SK-N-SH (cell line): ENCODE measurements at regions not wholly inside any gene's neighbourhood (a gene's known extent, or its start where the extent isn't known, plus 50 kb on each side); places are given as distances from the start of the nearest gene placed in this dataset.

Source experiments
- CTCF ChIA-PET: fragments of 300-600, 350-600 bp; formaldehyde crosslinking; extraction: SDS; loops from one replicate; lab custom pipeline; 2021; lab: Yijun Ruan, JAX
- POLR2A ChIA-PET: fragments of 350-600 bp; sonication (Branson Sonifier 250); formaldehyde crosslinking; extraction: SDS; loops from one replicate; lab custom pipeline; 2020; ENCODE audit warnings: antibody characterized with exemption, inconsistent platforms; lab: Yijun Ruan, JAX
- DNase-seq: peaks from one replicate; pipeline ENCODE4 v3.0.0; 2012
- H2AFZ ChIP-seq: fragments of 200-600 bp; sonication (generic); 2 replicates; pipeline ENCODE4 v1.8.1; 2016; ENCODE audit warnings: antibody characterized with exemption, mild to moderate bottlenecking, low read depth
- H3F3A ChIP-seq: fragments of 200-600 bp; sonication (generic); replicated peaks from 2 replicates; pipeline ENCODE3; 2016; ENCODE audit warnings: antibody characterized with exemption, mild to moderate bottlenecking; ENCODE audit not compliant: insufficient read depth
- H3K27ac ChIP-seq, 2 experiments: fragments of 200-500 bp in 1 of 2; fragments of 200-600 bp in 1 of 2; sonication (Bioruptor generic) in 1 of 2; sonication (generic), shearing (Covaris generic) in 1 of 2; 2 replicates each; pipeline versions ENCODE4 v1.5.1 to v1.6.1; 2014 to 2016; ENCODE audit warnings: low read depth in 2 of 2, inconsistent platforms in 1 of 2, low read length in 1 of 2, mild to moderate bottlenecking in 1 of 2, mixed read lengths in 1 of 2
- H3K27me3 ChIP-seq: fragments of 200-600 bp; sonication (generic), shearing (Covaris generic); 2 replicates; pipeline ENCODE4 v1.6.1; 2016; ENCODE audit warnings: mixed run types; ENCODE audit not compliant: insufficient read depth
- H3K36me3 ChIP-seq, 2 experiments: fragments of 200-500 bp in 1 of 2; fragments of 200-600 bp in 1 of 2; sonication (Bioruptor generic) in 1 of 2; sonication (generic) in 1 of 2; replicated peaks in 1 of 2; 2 replicates each; pipeline versions ENCODE3 to v1.5.1; 2014 to 2016; ENCODE audit warnings: low read length in 1 of 2, mild to moderate bottlenecking in 1 of 2; ENCODE audit not compliant: insufficient read depth in 2 of 2, control insufficient read depth in 1 of 2
- H3K4me1 ChIP-seq, 2 experiments: fragments of 200-500 bp in 1 of 2; fragments of 200-600 bp in 1 of 2; sonication (Bioruptor generic) in 1 of 2; sonication (generic), shearing (Covaris generic) in 1 of 2; 2 replicates each; pipeline versions ENCODE4 v1.5.1 to v1.6.1; 2014 to 2016; ENCODE audit warnings: low read depth in 1 of 2, low read length in 1 of 2, mixed run types in 1 of 2; ENCODE audit not compliant: insufficient read depth in 2 of 2, control insufficient read depth in 1 of 2
- H3K4me2 ChIP-seq: fragments of 200-600 bp; sonication (generic), shearing (Covaris generic); 2 replicates; pipeline ENCODE4 v1.6.1; 2017; ENCODE audit warnings: mixed run types
- H3K4me3 ChIP-seq, 2 experiments: fragments of 200-500 bp in 1 of 2; fragments of 200-600 bp in 1 of 2; sonication (Bioruptor generic) in 1 of 2; sonication (generic), shearing (Covaris generic) in 1 of 2; 2 replicates each; pipeline versions ENCODE4 v1.5.1 to v1.8.1; 2014 to 2016; ENCODE audit warnings: low read depth in 2 of 2, inconsistent platforms in 1 of 2, low read length in 1 of 2, mild to moderate bottlenecking in 1 of 2, mixed read lengths in 1 of 2, moderate library complexity in 1 of 2
- H3K79me2 ChIP-seq: fragments of 200-600 bp; sonication (generic); 2 replicates; pipeline ENCODE4 v1.8.1; 2017; ENCODE audit warnings: mild to moderate bottlenecking; ENCODE audit not compliant: insufficient read depth
- H3K9ac ChIP-seq: fragments of 200-600 bp; sonication (generic); 2 replicates; pipeline ENCODE4 v1.6.1; 2017; ENCODE audit warnings: mixed run types
- H3K9me2 ChIP-seq: fragments of 200-600 bp; sonication (generic); 2 replicates; pipeline ENCODE4 v1.6.1; 2017; ENCODE audit warnings: mixed run types
- H3K9me3 ChIP-seq: fragments of 200-600 bp; sonication (generic); 2 replicates; pipeline ENCODE4 v1.6.1; 2017; ENCODE audit warnings: mixed run types, mild to moderate bottlenecking, moderate library complexity
- H4K20me1 ChIP-seq: fragments of 200-600 bp; sonication (generic); 2 replicates; pipeline ENCODE4 v1.6.1; 2017; ENCODE audit warnings: mild to moderate bottlenecking, mixed run types; ENCODE audit not compliant: insufficient read depth
- CHD2 ChIP-seq: fragments of 150-350 bp; IDR thresholded peaks from 2 replicates; pipeline ENCODE4 v1.6.1; 2018; ENCODE audit warnings: low read length; ENCODE audit not compliant: partially characterized antibody
- ELF1 ChIP-seq: IDR thresholded peaks from 2 replicates; pipeline ENCODE4 v1.4.0; 2012
- EZH2phosphoT487 ChIP-seq: fragments of 200-600 bp; sonication (generic); IDR thresholded peaks from 2 replicates; pipeline ENCODE4 v1.6.1; 2017; ENCODE audit warnings: low read depth, mixed run types, mild to moderate bottlenecking, antibody characterized with exemption, moderate library complexity, borderline replicate concordance
- FOXM1 ChIP-seq: IDR thresholded peaks from 2 replicates; pipeline ENCODE4 v1.4.0; 2012; ENCODE audit warnings: low read depth, mild to moderate bottlenecking
- GABPA ChIP-seq: IDR thresholded peaks from 2 replicates; pipeline ENCODE4 v1.4.0; 2012; ENCODE audit warnings: low read depth, mild to moderate bottlenecking
- GATA2 ChIP-seq: sonication (generic); formaldehyde crosslinking; IDR thresholded peaks from 2 replicates; pipeline ENCODE4 v1.5.0; 2020; ENCODE audit warnings: mild to moderate bottlenecking, missing genetic modification reagents
- JUND ChIP-seq: IDR thresholded peaks from 2 replicates; pipeline ENCODE4 v1.4.0; 2012
- MXI1 ChIP-seq: IDR thresholded peaks from 2 replicates; pipeline ENCODE4 v1.6.1; 2012; ENCODE audit warnings: mild to moderate bottlenecking, low read depth, low read length, improper control_type of control experiment
- NFIC ChIP-seq: IDR thresholded peaks from 2 replicates; pipeline ENCODE4 v1.4.0; 2012; ENCODE audit warnings: borderline replicate concordance
- NRF1 ChIP-seq: IDR thresholded peaks from 2 replicates; pipeline ENCODE4 v1.6.1; 2012; ENCODE audit warnings: low read depth, mild to moderate bottlenecking, low read length
- RCOR1 ChIP-seq: fragments of 150-350 bp; IDR thresholded peaks from 2 replicates; pipeline ENCODE4 v1.6.1; 2017; ENCODE audit warnings: antibody characterized with exemption, low read length
- RXRA ChIP-seq: IDR thresholded peaks from 2 replicates; pipeline ENCODE4 v1.4.0; 2012; ENCODE audit warnings: low read depth, mild to moderate bottlenecking, borderline replicate concordance
- SIN3A ChIP-seq: IDR thresholded peaks from 2 replicates; pipeline ENCODE4 v1.6.1; 2012; ENCODE audit warnings: low read depth, mild to moderate bottlenecking, low read length, moderate library complexity, borderline replicate concordance
- SMC3 ChIP-seq: IDR thresholded peaks from 2 replicates; pipeline ENCODE4 v1.6.1; 2012; ENCODE audit warnings: low read depth, low read length, improper control_type of control experiment
- TEAD4 ChIP-seq: IDR thresholded peaks from 2 replicates; pipeline ENCODE4 v1.4.0; 2012; ENCODE audit warnings: mild to moderate bottlenecking, borderline replicate concordance; ENCODE audit not compliant: insufficient read depth
- WGBS: methylation state at CpG from one replicate; pipeline ENCODE4 v1.1.6; 2017; ENCODE audit warnings: low lambda C conversion rate; 5-methylcytosine and 5-hydroxymethylcytosine counted together
- TF ChIP-seq, protein P1 (sequence below): IDR thresholded peaks from 2 replicates; pipeline ENCODE4; 2012
- TF ChIP-seq, protein P2 (sequence below): IDR thresholded peaks from 2 replicates; pipeline ENCODE4 v1.4.0; 2012; ENCODE audit warnings: low read depth, borderline replicate concordance
- TF ChIP-seq, protein P3 (sequence below): fragments of 150-350 bp; IDR thresholded peaks from 2 replicates; pipeline ENCODE4 v1.6.1; 2016; ENCODE audit warnings: mild to moderate bottlenecking, low read depth, low read length
- TF ChIP-seq, protein P4 (sequence below): fragments of 150-350 bp; IDR thresholded peaks from 2 replicates; pipeline ENCODE4 v1.6.1; 2017; ENCODE audit warnings: antibody characterized with exemption, low read length, low read depth, borderline replicate concordance
- TF ChIP-seq, protein P5 (sequence below): IDR thresholded peaks from 2 replicates; pipeline ENCODE4 v1.4.0; 2012; ENCODE audit warnings: low read depth, borderline replicate concordance

DNA sequence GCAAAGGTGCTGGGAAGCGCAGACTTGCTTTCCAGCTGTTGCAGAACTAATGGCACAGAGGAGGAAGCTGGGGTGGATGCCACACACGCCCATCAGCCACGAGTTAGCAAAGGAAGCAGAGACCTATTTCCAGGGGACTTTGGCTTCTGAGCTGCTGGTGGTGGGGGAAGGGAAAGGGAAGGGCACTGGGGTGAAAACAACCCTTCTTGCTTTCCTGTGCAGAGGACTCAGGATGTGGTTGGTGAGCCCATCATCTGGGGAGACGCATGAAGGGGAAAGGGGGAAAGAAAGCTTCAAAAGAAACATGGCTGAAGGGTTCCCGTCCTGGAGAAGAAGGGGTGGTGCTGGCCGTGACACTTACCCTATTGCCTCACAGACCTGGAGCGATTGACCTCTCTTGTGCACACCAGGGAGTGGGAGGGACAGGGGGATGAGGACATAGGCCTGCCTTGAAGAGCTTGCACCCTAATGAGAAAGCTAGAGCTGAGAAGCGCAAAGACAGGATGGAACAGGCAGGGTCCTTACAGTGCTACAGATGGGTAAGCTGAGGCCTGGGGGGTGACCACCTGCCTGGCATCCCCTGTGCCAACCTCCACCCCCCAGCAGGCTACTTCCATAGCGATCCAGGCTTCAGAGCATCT lies 140.8 kb upstream of the RAB4A start:
- H3K9ac ChIP-seq, result no peak overlapping the region
- no peaks in the 10 kb centered on the region for H4K20me1 ChIP-seq
- POLR2A ChIA-PET, result no interaction called here
- H3K4me2 ChIP-seq, result no peak overlapping the region
- peaks cover 0 to 2% of the 10 kb centered on the region in 2 experiments; a peak in 1 of 4 replicates for H3K4me1 ChIP-seq
- H3K36me3 ChIP-seq, result no peaks in the 10 kb centered on the region
- no peaks in the 10 kb centered on the region for H3K9me2 ChIP-seq
- WGBS, result 49% methylated on average over 9 of the region's 9 CpGs
- H3F3A ChIP-seq, result no peaks in the 10 kb centered on the region
- CTCF ChIA-PET, result interaction anchor here (0.7 kb wide), 1 partner anchor 27 kb away, joined by 5 read pairs; no protein-coding TSS in a partner anchor
- no peak overlapping the region for H2AFZ ChIP-seq
- H3K4me3 ChIP-seq, result no peak overlapping the region
- H3K79me2 ChIP-seq, result no peaks in the 10 kb centered on the region
- no peak for DNase-seq
- no peak for TF ChIP-seq SIN3A
- TF ChIP-seq, protein P1, sequence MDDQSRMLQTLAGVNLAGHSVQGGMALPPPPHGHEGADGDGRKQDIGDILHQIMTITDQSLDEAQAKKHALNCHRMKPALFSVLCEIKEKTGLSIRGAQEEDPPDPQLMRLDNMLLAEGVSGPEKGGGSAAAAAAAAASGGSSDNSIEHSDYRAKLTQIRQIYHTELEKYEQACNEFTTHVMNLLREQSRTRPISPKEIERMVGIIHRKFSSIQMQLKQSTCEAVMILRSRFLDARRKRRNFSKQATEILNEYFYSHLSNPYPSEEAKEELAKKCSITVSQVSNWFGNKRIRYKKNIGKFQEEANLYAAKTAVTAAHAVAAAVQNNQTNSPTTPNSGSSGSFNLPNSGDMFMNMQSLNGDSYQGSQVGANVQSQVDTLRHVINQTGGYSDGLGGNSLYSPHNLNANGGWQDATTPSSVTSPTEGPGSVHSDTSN, result no peak
- TF ChIP-seq, protein P2, sequence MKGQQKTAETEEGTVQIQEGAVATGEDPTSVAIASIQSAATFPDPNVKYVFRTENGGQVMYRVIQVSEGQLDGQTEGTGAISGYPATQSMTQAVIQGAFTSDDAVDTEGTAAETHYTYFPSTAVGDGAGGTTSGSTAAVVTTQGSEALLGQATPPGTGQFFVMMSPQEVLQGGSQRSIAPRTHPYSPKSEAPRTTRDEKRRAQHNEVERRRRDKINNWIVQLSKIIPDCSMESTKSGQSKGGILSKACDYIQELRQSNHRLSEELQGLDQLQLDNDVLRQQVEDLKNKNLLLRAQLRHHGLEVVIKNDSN, result no peak
- TF ChIP-seq, protein P3, sequence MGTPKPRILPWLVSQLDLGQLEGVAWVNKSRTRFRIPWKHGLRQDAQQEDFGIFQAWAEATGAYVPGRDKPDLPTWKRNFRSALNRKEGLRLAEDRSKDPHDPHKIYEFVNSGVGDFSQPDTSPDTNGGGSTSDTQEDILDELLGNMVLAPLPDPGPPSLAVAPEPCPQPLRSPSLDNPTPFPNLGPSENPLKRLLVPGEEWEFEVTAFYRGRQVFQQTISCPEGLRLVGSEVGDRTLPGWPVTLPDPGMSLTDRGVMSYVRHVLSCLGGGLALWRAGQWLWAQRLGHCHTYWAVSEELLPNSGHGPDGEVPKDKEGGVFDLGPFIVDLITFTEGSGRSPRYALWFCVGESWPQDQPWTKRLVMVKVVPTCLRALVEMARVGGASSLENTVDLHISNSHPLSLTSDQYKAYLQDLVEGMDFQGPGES, result no peak
- TF ChIP-seq FOXM1, result no peak
- TF ChIP-seq EZH2phosphoT487, result no peak
- no peak for TF ChIP-seq JUND
- no peak for TF ChIP-seq SMC3
- no peak for TF ChIP-seq CHD2
- no peak for TF ChIP-seq NRF1
- no peak for TF ChIP-seq TEAD4
- TF ChIP-seq GABPA, result no peak
- no peak for TF ChIP-seq GATA2 (CRISPR knock-in tag)
- TF ChIP-seq, protein P4, sequence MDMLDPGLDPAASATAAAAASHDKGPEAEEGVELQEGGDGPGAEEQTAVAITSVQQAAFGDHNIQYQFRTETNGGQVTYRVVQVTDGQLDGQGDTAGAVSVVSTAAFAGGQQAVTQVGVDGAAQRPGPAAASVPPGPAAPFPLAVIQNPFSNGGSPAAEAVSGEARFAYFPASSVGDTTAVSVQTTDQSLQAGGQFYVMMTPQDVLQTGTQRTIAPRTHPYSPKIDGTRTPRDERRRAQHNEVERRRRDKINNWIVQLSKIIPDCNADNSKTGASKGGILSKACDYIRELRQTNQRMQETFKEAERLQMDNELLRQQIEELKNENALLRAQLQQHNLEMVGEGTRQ, result no peak
- TF ChIP-seq, protein P5, sequence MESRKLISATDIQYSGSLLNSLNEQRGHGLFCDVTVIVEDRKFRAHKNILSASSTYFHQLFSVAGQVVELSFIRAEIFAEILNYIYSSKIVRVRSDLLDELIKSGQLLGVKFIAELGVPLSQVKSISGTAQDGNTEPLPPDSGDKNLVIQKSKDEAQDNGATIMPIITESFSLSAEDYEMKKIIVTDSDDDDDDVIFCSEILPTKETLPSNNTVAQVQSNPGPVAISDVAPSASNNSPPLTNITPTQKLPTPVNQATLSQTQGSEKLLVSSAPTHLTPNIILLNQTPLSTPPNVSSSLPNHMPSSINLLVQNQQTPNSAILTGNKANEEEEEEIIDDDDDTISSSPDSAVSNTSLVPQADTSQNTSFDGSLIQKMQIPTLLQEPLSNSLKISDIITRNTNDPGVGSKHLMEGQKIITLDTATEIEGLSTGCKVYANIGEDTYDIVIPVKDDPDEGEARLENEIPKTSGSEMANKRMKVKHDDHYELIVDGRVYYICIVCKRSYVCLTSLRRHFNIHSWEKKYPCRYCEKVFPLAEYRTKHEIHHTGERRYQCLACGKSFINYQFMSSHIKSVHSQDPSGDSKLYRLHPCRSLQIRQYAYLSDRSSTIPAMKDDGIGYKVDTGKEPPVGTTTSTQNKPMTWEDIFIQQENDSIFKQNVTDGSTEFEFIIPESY, result no peak
- TF ChIP-seq RCOR1, result no peak
- no peak for TF ChIP-seq NFIC
- no peak for TF ChIP-seq RXRA
- TF ChIP-seq MXI1, result no peak
- TF ChIP-seq ELF1, result no peak
- H3K9me3 ChIP-seq, result no peaks in the 10 kb centered on the region
- no peak overlapping the region for H3K27ac ChIP-seq
- no peaks in the 10 kb centered on the region for H3K27me3 ChIP-seq
